Stimulated activated naive CD8-positive, alpha-beta T cell treated with anti-CD3 and anti-CD28 coated beads, Interleukin-15, Interleukin-2, amounts not matched to agents 100 U/mL and 50 U/mL, for 24 hours (primary cell): ENCODE measurements at regions not wholly inside any gene's neighbourhood (a gene's known extent, or its start where the extent isn't known, plus 50 kb on each side); places are given as distances from the start of the nearest gene placed in this dataset.
"Not testable (repeated sequence)": the region's sequence is repeated elsewhere in the genome, so short reads cannot be mapped to it uniquely, and the experiment has no call there.

Experiments used
- ATAC-seq: fragments of 150-1000 bp; cut with Tn5 transposase; one replicate; pipeline ENCODE4 v1.10.0; 2021
- DNase-seq: peaks from one replicate; pipeline ENCODE4 v3.0.0; 2021

DNA sequence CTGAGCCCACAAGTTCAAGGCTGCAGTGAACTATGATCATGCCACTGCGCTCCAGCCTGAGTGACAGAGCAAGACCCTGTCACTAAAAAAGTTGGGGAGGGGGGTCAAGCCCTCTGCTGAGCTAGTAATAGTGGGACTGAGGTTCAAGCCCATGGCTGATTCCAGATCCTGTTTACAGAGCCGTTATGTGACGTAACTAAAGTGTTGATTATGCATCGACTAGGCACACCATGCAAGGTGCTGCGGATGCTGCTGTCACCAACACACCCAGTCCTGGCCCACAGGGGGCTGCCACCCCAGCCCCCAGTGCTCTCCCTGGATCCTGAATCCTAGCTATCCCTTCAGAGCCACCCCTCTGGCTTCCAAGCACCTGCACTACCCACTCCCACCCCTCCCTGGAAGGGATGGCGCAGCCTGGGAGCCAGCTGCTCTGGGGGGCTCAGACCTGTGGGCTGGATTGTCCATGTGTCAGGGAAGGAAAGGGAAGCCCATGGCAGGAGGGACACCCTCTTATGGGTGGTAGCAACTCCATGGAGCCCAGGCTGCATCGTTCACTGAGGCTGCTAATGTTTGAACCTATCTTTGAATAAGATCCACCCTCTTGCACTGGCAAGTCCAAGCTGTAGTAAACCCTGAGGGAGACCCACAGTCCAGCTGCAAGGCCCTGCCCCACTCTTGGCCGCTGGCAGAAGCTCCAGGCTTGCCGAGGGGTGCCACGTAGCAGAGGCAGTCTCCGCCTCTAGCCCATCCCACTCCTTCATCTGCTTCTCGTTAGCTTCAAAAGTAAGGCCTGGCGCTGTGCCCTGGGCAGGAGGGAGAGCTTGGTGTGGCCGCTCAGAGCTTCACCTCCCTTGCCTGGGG, 95.0 kb downstream of the SNX5 start:
- DNase-seq, result no peak

DNA sequence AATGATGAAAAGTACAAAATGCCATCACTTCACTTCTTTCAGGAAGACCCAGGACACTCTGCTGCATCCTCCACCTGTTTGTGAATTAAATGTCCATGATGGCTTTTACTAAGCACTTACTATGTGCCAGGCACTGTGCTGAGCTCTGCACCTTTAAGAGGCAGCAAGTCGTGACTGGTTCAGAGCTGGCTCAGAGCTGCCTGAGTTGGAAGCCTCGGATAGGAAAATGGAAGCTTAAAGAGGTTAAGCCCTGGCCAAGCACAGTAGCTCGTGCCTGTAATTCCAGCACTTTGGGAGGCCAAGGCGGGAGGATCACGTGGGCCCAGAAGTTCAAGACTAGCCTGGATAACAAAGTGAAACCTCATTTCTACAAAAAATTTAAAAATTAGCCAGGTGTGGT, 95.6 kb downstream of the SNX5 start:
- no peak for ATAC-seq
- DNase-seq, result no peak

More for the DNA sequence above, 95.0 kb downstream of the SNX5 start:
- ATAC-seq, result no peak

- DNase-seq (no peak), ATAC-seq (no peak)
Observed at GRCh38 chr20:17872434-17872833, 96.2 kb downstream of the SNX5 start.

- ATAC-seq, result no peak
- no peak for DNase-seq
Observed at GRCh38 chr20:17871886-17872285, 96.7 kb downstream of the SNX5 start.

- no peak for DNase-seq
- no peak for ATAC-seq
Observed at GRCh38 chr20:17871181-17871580, 97.4 kb downstream of the SNX5 start.

GRCh38 chr20:17870086-17870740, 98.4 kb downstream of the SNX5 start:
- ATAC-seq (no peak), DNase-seq (no peak)

GRCh38 chr20:17869295-17869994, 99.1 kb downstream of the SNX5 start:
- no peak for ATAC-seq
- no peak for DNase-seq

DNA sequence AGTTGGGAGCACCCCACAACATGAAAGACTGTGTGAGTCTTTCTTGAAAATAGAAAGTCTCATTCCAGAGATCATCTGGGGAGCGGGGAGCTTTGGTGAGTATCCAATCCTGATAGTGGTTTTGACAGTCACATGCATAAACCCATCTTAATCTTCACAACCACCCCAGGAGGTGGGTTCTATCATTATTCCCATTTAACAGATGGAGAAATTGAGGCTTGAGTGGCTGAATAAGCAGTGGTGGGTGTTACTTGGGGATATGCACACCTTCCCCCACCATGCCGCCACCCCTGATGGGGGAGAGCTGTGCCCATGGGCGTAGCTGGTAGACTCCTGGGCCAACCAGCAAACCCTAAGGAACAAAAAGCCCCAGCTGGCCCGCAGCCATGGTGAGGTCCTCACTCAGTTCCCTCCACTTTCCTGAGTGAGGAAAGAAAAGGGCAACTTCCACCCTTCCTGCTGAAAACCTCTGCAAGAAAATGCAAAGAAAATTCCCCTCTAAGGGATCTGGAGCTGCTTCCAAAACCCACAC, 99.8 kb downstream of the SNX5 start:
- no peak for ATAC-seq

DNA sequence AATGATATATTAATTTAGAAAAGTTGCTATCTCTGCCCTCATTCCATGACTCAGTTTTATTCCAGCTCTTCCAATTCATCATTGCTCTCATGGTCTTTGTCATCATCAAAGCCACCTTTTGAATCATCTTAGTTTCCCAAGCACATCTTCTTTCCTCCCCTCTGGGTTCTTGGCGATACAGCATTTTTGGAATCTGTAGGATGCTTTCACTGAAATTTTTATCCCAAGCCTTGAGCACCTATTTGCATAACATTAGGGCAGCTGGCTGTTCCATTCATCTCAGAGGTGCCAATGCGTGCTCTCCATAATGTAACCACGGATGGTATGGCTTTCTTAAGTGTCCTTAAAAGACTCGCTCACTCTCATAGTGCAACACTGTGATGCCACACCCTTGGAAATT, 100.4 kb downstream of the SNX5 start:
- ATAC-seq, result no peak

More for the DNA sequence above, 99.8 kb downstream of the SNX5 start:
- DNase-seq, result no peak

DNA sequence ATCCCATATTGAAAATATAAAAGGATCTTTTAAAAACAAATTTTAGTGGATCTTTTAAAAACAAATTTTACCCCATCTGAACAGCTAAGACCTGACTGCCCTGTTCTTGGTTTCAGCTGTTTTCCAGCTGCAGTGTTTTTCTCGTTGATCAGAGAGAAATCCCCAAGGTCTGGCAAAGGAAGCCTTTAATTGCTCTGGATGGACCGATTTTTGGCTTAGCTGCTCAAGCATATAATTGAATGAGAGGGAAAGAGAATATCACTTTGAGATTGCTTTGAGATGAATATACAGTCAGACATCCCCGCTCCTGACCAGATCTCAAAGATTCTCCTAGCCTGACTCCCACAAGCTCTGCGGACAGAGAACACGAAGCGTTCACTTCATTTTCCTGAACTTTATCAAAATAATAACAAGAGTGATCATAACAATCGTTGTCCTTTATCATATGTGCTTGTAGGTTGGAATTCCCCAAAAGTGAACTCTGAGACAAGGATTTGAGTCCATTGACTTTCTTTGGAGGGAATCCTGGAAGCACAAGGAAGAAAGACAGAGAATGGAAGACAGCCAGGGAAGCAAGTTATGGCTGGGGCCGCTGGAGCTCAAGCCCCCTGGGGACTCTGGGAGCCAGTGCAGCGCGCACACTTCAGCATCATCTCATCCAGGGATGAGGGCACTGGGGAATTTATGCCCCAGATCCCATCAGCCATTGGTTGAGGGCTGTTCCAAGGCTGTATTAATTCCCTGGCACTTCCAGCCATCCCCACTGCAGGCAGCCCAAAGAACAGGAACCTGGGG, 101.3 kb downstream of the SNX5 start:
- ATAC-seq (no peak), DNase-seq (no peak)

More for the DNA sequence above, 100.4 kb downstream of the SNX5 start:
- no peak for DNase-seq

- no peak for DNase-seq
- ATAC-seq, result no peak
Observed at GRCh38 chr20:17866234-17867001, 102.2 kb downstream of the SNX5 start.

DNA sequence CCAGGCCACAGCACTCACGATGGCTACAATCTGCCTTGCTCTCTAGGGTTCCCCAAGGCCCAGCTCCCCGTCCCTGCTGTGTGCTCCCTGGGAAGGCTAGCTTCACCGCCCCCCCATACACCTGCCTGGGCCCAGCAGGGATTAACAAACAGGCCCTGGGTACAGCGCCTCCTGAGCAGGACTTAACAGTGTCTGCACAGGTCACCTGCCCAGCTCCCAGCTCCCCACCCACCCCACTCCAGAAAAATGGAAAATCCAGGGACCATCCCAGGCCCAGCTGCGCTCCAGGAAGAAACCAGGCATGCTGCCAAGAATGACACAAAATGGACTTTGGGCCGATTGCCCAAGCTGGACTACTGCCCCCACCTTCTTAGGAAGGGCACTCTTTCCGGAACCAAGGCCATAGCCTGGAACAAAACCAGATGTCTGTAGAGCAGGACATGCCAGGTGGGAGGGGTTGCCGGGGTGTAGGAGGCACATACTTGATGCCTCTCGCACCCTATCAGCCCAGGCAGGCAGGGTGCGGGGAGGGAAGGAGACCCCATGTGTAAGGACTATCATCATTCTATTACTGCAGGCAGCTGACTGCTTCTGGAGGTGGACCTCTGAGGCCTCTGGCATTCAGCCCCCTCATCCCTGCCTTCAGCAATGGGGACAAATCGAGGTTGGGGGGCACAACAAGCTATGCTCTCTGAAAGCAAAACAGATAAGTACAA, 104.9 kb downstream of the SNX5 start:
- no peak for ATAC-seq

GRCh38 chr20:17863209-17863576, 105.4 kb downstream of the SNX5 start:
- no peak for ATAC-seq
- no peak for DNase-seq

More for the DNA sequence above, 104.9 kb downstream of the SNX5 start:
- DNase-seq, result no peak

DNA sequence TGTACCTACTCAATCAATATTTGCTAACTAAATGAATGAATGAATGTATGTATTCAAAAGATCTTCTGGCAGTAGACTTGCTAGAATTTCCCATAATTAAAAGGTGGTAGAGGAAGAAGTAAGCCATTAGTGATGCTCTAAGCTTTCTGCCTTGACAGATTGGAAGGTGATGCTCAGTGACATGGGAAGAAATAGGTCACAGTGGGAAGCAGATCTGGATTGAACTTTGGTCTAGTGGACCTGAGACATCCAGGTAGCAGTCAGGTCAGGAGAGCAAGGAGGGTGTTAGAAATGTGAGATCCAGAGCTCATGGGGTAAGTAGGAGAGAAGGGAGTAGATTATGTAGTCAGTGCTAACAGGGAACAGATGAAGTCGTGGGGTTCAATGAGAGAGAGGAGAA, 106.4 kb downstream of the SNX5 start:
- DNase-seq (no peak), ATAC-seq (no peak)

DNA sequence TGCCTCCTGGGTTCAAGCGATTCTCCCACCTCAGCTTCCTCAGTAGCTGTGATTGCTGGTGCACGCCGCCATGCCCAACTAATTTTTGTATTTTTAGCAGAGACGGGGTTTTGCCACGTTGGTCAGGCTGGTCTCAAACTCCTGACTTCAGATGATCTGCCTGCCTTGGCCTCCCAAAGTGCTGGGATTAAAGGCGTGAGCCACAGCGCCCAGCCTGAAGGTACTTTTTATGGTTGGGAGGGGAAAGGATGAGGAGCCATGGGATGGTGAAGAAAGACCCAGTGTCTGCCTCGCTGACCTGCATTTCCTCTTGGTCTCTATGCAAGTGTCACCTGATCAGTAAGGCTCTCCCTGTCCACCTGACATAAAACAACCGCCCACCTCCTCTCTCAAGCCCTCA, 107.0 kb downstream of the SNX5 start:
- DNase-seq, ATAC-seq: not testable (repeated sequence)

GRCh38 chr20:17860301-17861197, 108.0 kb downstream of the SNX5 start:
- DNase-seq (no peak), ATAC-seq (no peak)

DNA sequence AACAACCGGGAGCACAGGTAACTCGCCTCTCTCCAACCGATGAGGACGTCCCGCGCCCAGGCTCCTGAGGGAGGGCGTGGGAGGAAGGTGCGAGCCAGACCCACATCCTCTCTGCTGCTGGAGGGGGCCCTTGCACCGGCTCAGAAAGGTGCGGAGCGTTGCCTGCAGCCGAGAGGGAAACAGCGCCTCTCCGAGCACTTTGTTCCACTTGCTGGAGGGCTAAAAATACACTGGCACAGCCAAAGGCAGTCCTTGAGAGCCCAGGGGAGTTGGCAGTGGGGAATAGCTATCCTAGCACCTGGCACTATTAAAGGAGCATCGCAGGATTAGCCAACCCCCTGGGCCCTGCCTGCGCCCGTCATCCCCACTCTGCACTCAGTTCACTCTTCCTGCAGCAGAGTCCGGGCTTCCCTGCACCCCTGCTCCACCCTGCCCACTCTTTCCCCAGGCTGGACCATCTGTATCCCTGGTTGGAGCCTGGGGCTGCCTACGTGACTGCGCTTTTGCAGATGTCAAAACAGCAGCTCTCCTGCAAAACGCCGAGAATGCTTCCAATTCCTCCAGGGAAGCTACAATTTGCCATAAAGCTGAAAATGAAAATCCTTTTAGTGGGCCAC, 108.9 kb downstream of the SNX5 start:
- DNase-seq (peak; percentile 51), ATAC-seq (peak; percentile 67)

DNA sequence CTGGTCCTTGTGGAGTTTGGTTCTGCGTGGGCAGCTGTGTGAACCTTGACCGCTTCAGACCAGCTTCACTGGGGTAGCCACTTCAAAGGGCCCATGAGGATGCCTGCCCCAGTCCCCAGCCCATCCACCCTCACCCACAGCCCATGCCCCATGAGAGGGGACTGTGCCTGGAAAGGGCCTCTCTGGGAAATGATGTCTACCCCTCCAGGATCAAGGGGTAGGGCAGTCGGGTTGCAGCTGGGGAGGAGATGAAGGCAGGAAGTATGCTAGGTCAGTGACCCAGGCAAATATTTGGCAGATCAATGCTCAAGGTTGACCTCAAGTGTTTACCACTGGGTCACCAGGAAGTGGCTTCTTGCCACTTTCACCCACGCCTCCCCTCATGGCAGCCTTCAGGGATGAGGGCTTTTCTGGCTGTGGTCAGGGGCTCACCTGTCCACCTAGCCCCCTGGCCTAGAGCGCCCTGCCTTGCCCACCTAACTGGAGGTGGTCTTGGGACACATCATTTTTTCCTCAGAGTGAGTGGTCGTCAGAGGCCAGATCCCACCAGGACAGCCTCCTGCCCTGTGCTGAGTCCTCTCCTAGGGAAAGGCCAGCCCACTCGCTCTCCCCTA, 109.5 kb downstream of the SNX5 start:
- DNase-seq, result peak; percentile 23
- no peak for ATAC-seq
